ENCODE measurements at regions not wholly inside any gene's neighbourhood (a gene's known extent, or its start where the extent isn't known, plus 50 kb on each side); places are given as distances from the start of the nearest gene placed in this dataset.

DNA sequence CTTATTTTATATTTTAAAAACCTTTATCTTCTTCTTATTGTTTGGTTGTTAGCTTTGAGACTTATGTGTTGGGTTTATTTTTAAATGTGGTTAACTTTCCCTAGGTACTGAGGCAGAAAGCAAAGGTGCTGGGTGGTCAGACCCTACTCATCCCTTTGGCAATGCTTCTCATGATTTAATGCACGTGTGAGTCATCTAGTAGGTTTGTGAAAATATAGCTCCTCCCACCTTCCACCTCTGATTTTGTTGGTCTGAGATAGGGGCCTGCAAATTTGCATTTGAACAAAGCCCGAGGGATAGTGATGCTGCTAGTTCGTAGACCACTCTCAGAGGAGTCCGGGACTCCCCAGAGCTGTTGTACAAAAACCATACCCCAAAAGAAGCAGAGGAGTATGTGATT lies 771.3 kb upstream of the ARGLU1 start:
- WGBS, result 65% methylated on average over 4 of the region's 4 CpGs
- no peaks in the 10 kb centered on the region for H3K4me1 ChIP-seq
- H3K27ac ChIP-seq, result no peak overlapping the region
- H3K9me3 ChIP-seq, result no peaks in the 10 kb centered on the region
- DNase-seq (ENCODE audit: low spot score in 2 of 2), result no peak
- H3K4me3 ChIP-seq, result no peak overlapping the region
- H3K36me3 ChIP-seq, result no peaks in the 10 kb centered on the region
- no peak for TF ChIP-seq POLR2AphosphoS5 (IDR thresholded peaks at IDR 0.05)
- TF ChIP-seq POLR2A (IDR thresholded peaks at IDR 0.05), result no peak
- TF ChIP-seq, protein P1, sequence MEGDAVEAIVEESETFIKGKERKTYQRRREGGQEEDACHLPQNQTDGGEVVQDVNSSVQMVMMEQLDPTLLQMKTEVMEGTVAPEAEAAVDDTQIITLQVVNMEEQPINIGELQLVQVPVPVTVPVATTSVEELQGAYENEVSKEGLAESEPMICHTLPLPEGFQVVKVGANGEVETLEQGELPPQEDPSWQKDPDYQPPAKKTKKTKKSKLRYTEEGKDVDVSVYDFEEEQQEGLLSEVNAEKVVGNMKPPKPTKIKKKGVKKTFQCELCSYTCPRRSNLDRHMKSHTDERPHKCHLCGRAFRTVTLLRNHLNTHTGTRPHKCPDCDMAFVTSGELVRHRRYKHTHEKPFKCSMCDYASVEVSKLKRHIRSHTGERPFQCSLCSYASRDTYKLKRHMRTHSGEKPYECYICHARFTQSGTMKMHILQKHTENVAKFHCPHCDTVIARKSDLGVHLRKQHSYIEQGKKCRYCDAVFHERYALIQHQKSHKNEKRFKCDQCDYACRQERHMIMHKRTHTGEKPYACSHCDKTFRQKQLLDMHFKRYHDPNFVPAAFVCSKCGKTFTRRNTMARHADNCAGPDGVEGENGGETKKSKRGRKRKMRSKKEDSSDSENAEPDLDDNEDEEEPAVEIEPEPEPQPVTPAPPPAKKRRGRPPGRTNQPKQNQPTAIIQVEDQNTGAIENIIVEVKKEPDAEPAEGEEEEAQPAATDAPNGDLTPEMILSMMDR (IDR thresholded peaks at IDR 0.05), result no peak
- no peak for TF ChIP-seq EP300 (IDR thresholded peaks at IDR 0.05)
- H3K27me3 ChIP-seq, result no peaks in the 10 kb centered on the region

DNA sequence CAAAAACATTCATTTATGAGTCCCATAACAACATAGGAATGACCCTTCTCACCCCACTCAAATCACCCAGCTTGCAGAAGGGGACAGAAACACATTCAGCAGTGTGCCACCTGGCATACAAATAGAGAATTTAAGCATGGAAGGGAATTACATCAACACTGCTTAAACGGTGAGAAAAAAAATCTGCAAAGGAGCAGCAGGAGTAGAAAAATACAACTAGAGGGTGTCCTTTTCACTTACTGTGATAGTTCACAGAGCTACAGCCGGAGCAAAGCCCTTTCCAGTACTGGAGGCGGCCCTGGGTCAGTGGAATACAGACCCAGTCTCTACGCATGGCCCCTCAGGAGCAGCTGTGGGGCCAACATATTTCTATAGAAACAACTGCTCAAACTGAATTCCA lies 764.3 kb upstream of the ARGLU1 start:
- no peak overlapping the region for H3K4me3 ChIP-seq
- H3K27ac ChIP-seq, result no peak overlapping the region
- H3K9me3 ChIP-seq, result no peaks in the 10 kb centered on the region
- H3K36me3 ChIP-seq, result no peaks in the 10 kb centered on the region
- no peaks in the 10 kb centered on the region for H3K4me1 ChIP-seq
- H3K27me3 ChIP-seq, result no peaks in the 10 kb centered on the region
- no peak for TF ChIP-seq POLR2A (IDR thresholded peaks at IDR 0.05)
- TF ChIP-seq POLR2AphosphoS5 (IDR thresholded peaks at IDR 0.05), result no peak
- no peak for TF ChIP-seq EP300 (IDR thresholded peaks at IDR 0.05)
- TF ChIP-seq, protein P1 (IDR thresholded peaks at IDR 0.05), result no peak
- whole genome bisulfite sequencing, result 74% methylated on average over 4 of the region's 4 CpGs
- DNase-seq (ENCODE audit: low spot score in 2 of 2), result no peak

DNA sequence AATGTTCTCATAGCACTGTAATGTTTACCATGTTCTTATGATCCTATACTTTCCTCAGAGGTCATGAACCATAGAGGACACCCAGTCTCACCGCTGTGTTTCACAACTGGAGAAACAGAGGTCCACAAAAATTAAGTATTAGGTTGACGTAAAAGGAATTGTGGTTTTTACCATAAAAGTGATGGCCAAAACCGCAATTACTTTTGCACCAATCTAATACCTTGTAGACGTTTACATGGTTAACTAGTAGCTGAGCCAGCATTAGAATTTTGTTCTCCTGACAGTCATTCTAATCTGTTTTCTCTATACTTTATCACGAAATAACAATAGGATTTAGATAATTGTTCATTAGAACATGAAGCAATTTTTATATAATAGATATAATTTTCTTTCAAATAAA lies 763.4 kb upstream of the ARGLU1 start:
- H3K9me3 ChIP-seq, result no peaks in the 10 kb centered on the region

DNA sequence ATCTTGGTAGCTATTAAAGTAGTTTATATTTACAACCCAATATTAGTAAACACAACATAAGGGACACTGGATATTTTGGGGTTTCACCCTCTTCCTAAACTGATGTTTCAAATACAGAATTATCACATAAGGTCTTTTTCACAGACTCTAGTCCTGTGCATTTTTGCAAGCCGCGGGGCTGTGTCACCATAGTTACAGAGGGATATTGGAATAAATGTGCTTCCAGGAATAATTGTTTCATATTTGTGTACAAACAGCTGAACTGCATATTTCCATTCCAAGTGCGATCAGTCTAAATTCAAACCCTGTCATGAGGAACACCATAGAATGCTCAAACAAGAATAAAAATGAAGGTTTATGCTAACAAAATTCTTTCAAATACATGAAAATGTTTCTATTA lies 762.5 kb upstream of the ARGLU1 start:
- Histone ChIP-seq H3K27ac (no peak overlapping the region), H3K4me1 (no peaks in the 10 kb centered on the region), H3K36me3 (no peaks in the 10 kb centered on the region), H3K9me3 (no peaks in the 10 kb centered on the region), H3K4me3 (no peak overlapping the region), H3K27me3 (no peaks in the 10 kb centered on the region)
- no peak for DNase-seq (ENCODE audit: low spot score in 2 of 2)
- TF ChIP-seq POLR2A (IDR thresholded peaks at IDR 0.05) (no peak), EP300 (IDR thresholded peaks at IDR 0.05) (no peak), POLR2AphosphoS5 (IDR thresholded peaks at IDR 0.05) (no peak)
- TF ChIP-seq, protein P1 (IDR thresholded peaks at IDR 0.05), result no peak
- 80% methylated on average over 3 of the region's 3 CpGs for WGBS

More for the DNA sequence above, 763.4 kb upstream of the ARGLU1 start:
- no peak for TF ChIP-seq EP300 (IDR thresholded peaks at IDR 0.05)
- TF ChIP-seq, protein P1 (IDR thresholded peaks at IDR 0.05), result no peak
- H3K27ac ChIP-seq, result no peak overlapping the region
- 81% methylated on average over 5 of the region's 5 CpGs for WGBS
- no peaks in the 10 kb centered on the region for H3K4me1 ChIP-seq
- no peak overlapping the region for H3K4me3 ChIP-seq
- no peaks in the 10 kb centered on the region for H3K36me3 ChIP-seq
- H3K27me3 ChIP-seq, result no peaks in the 10 kb centered on the region
- no peak for DNase-seq (ENCODE audit: low spot score in 2 of 2)

DNA sequence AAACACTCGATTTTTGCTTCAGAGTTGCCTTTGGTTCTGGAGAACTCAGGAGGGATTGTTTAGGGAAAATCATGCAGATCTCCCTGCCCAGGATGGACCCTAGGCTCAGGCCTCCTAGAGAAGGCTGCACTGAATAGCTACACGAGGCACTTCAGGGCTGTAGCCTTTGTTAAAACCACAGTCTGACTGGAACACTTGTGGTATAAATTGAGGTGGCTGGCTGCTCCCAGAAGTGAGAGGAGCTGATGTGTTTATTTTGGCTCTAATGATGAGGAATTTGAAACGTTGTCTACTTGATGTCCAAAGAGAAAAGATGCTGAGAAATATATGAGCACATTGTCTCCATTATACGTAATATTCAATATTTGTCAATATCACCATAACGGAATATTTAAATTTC lies 762.1 kb upstream of the ARGLU1 start:
- Histone ChIP-seq H3K4me1 (no peaks in the 10 kb centered on the region), H3K27ac (no peak overlapping the region), H3K27me3 (no peaks in the 10 kb centered on the region), H3K9me3 (no peaks in the 10 kb centered on the region), H3K4me3 (no peak overlapping the region), H3K36me3 (no peaks in the 10 kb centered on the region)
- no peak for DNase-seq (ENCODE audit: low spot score in 2 of 2)
- TF ChIP-seq POLR2AphosphoS5 (IDR thresholded peaks at IDR 0.05), result no peak
- no peak for TF ChIP-seq POLR2A (IDR thresholded peaks at IDR 0.05)
- TF ChIP-seq EP300 (IDR thresholded peaks at IDR 0.05), result no peak
- TF ChIP-seq, protein P1 (IDR thresholded peaks at IDR 0.05), result no peak
- 69% methylated on average over 5 of the region's 5 CpGs for WGBS
